ENCODE measurements at regions not wholly inside any gene's neighbourhood (a gene's known extent, or its start where the extent isn't known, plus 50 kb on each side); places are given as distances from the start of the nearest gene placed in this dataset.

- Histone ChIP-seq H2AFZ (ENCODE audit: low read length) (no peak overlapping the region), H3K9me3 (ENCODE audit: low read length) (peaks cover 12% of the 10 kb centered on the region), H3K36me3 (replicated peaks in 1 of 2; ENCODE audit: control insufficient read depth in 1 of 2, insufficient read depth in 2 of 2, low read length in 2 of 2) (no peaks in the 10 kb centered on the region), H3K4me2 (ENCODE audit: low read depth, low read length) (no peak overlapping the region), H3K9ac (ENCODE audit: insufficient read depth, low read depth, low read length) (no peak overlapping the region), H4K20me1 (ENCODE audit: insufficient read depth, low read length) (peaks cover 4% of the 10 kb centered on the region; the same call in 1 of the 2 replicates), H3K27me3 (ENCODE audit: control insufficient read depth in 1 of 2, insufficient read depth in 2 of 2, low read length in 2 of 2) (peaks cover 18 to 67% of the 10 kb centered on the region in 2 experiments; a peak in 4 of 5 replicates), H3K4me1 (ENCODE audit: insufficient read depth, low read length) (no peaks in the 10 kb centered on the region), H3K4me3 (replicated peaks in 1 of 3; ENCODE audit: insufficient read depth in 1 of 3, low read depth in 2 of 3, low read length in 3 of 3) (no peak overlapping the region), H3K27ac (ENCODE audit: extremely low read length, insufficient read depth, low read length) (no peak overlapping the region), H3K79me2 (ENCODE audit: insufficient read depth, low read length) (no peaks in the 10 kb centered on the region)
- WGBS (ENCODE audit: low lambda C conversion rate) = 17% methylated on average over 4 of the region's 5 CpGs
- in situ Hi-C loops (cut with HindIII; ENCODE audit: extremely low pct_ligation_motif_present, low pct_unique_long_range_greater_than_20kb) (no loop called here), intact Hi-C loops (cut with micrococcal nuclease; ENCODE audit: unreplicated experiment) (no loop called here)
- ChIA-PET CTCF (ENCODE audit: low intra/inter-chr PET ratio, low total read pairs) (no interaction called here), POLR2A (no interaction called here)
- BruUV-seq (replicated peaks) = no TSS peak
- no peak for ATAC-seq
- TF ChIP-seq FOXJ3 (CRISPR knock-in tag; IDR thresholded peaks at IDR 0.05; ENCODE audit: borderline replicate concordance) (no peak), SRSF4 (IDR thresholded peaks at IDR 0.05; ENCODE audit: low read depth, low read length, poor library complexity, severe bottlenecking) (no peak), ZBED4 (CRISPR knock-in tag; IDR thresholded peaks at IDR 0.05; ENCODE audit: borderline replicate concordance) (no peak), PHF21A (CRISPR knock-in tag; IDR thresholded peaks at IDR 0.05) (no peak), MTF2 (CRISPR knock-in tag; IDR thresholded peaks at IDR 0.05; ENCODE audit: borderline replicate concordance) (no peak), ZNF235 (CRISPR knock-in tag; IDR thresholded peaks at IDR 0.05; ENCODE audit: borderline replicate concordance) (no peak)
- TF ChIP-seq, protein P1, sequence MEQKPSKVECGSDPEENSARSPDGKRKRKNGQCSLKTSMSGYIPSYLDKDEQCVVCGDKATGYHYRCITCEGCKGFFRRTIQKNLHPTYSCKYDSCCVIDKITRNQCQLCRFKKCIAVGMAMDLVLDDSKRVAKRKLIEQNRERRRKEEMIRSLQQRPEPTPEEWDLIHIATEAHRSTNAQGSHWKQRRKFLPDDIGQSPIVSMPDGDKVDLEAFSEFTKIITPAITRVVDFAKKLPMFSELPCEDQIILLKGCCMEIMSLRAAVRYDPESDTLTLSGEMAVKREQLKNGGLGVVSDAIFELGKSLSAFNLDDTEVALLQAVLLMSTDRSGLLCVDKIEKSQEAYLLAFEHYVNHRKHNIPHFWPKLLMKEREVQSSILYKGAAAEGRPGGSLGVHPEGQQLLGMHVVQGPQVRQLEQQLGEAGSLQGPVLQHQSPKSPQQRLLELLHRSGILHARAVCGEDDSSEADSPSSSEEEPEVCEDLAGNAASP (CRISPR knock-in tag; IDR thresholded peaks at IDR 0.05; ENCODE audit: borderline replicate concordance) = no peak
- TF ChIP-seq, protein P2, sequence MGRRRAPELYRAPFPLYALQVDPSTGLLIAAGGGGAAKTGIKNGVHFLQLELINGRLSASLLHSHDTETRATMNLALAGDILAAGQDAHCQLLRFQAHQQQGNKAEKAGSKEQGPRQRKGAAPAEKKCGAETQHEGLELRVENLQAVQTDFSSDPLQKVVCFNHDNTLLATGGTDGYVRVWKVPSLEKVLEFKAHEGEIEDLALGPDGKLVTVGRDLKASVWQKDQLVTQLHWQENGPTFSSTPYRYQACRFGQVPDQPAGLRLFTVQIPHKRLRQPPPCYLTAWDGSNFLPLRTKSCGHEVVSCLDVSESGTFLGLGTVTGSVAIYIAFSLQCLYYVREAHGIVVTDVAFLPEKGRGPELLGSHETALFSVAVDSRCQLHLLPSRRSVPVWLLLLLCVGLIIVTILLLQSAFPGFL (CRISPR knock-in tag; IDR thresholded peaks at IDR 0.05) = no peak
- TF ChIP-seq, protein P3, sequence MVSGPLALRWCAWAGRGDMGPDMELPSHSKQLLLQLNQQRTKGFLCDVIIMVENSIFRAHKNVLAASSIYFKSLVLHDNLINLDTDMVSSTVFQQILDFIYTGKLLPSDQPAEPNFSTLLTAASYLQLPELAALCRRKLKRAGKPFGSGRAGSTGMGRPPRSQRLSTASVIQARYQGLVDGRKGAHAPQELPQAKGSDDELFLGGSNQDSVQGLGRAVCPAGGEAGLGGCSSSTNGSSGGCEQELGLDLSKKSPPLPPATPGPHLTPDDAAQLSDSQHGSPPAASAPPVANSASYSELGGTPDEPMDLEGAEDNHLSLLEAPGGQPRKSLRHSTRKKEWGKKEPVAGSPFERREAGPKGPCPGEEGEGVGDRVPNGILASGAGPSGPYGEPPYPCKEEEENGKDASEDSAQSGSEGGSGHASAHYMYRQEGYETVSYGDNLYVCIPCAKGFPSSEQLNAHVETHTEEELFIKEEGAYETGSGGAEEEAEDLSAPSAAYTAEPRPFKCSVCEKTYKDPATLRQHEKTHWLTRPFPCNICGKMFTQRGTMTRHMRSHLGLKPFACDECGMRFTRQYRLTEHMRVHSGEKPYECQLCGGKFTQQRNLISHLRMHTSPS (CRISPR knock-in tag; IDR thresholded peaks at IDR 0.05; ENCODE audit: low read depth) = no peak
- DNase-seq (ENCODE audit: low spot score) = no peak
- no peak for FAIRE-seq
These were observed 58.2 kb upstream of the ENPP7 start for GRCh38 chr17:79672496-79672895.
